Testis (tissue), 2 donors: ENCODE measurements at regions not wholly inside any gene's neighbourhood (a gene's known extent, or its start where the extent isn't known, plus 50 kb on each side); places are given as distances from the start of the nearest gene placed in this dataset.

Experiments
- DNase-seq: peaks from one replicate; pipeline ENCODE4 v3.0.0-alpha.2; 2019
- H3K27ac ChIP-seq, 2 donors: fragments of 200-600 bp; sonication (generic); one replicate each; pipeline ENCODE4 v1.5.1; 2019
- H3K27me3 ChIP-seq: fragments of 200-600 bp; sonication (generic); one replicate; pipeline ENCODE4 v1.5.1; 2019
- H3K36me3 ChIP-seq: fragments of 200-600 bp; sonication (generic); one replicate; pipeline ENCODE4 v1.5.1; 2017; ENCODE audit warnings: low read depth; ENCODE audit errors: missing control alignments
- H3K4me1 ChIP-seq: fragments of 200-600 bp; sonication (generic); one replicate; pipeline ENCODE4 v1.5.1; 2019
- H3K4me3 ChIP-seq, 2 donors: fragments of 200-600 bp; sonication (generic); one replicate each; pipeline ENCODE4 v1.5.1; 2017 to 2019
- H3K9me3 ChIP-seq: fragments of 200-600 bp; sonication (generic); one replicate; pipeline ENCODE4 v1.5.1; 2017
- POLR2A ChIP-seq: fragments of 450-650 bp; IDR thresholded peaks from one replicate; pipeline ENCODE4 v1.6.1; 2017; ENCODE audit warnings: antibody characterized with exemption, mild to moderate bottlenecking, moderate library complexity
- WGBS, 2 donors: methylation state at CpG; one replicate each; pipeline ENCODE4 v1.1.5; 2018; 5-methylcytosine and 5-hydroxymethylcytosine counted together
- intact Hi-C: fragments of 100-400 bp; cut with DNase I; formaldehyde crosslinking; loops from one replicate; pipeline ENCODE4 v1.15.1; 2023; ENCODE audit warnings: low total_unique reads
- TF ChIP-seq, protein P1 (sequence below), 3 experiments: fragments of 450-650 bp in 2 of 3; fragments of 200-600 bp in 1 of 3; sonication (generic) in 1 of 3; IDR thresholded peaks; one replicate each; pipeline ENCODE4 v1.5.1; 2016 to 2019; ENCODE audit warnings: antibody characterized with exemption in 3 of 3, mild to moderate bottlenecking in 2 of 3, moderate library complexity in 1 of 3

DNA sequence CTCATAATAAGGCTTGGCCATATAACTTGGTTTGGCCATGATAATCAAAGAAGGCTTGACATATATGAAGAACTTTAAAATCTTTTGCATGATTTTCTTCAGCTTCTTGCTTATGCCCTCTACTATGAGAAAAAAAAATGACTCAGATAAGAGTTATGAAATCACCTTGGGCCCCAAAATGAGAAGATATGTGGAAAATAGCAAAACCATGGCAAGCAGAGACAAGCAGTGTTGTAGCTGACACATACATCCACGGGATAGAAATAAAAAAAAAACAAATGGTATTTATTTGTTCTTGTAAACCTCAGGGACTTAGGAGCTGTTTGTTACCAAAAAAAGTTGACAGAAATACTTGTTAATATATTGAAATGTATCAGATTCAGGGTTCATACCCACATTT, 614.8 kb upstream of the BCHE start:
- Histone ChIP-seq H3K27me3 (no peaks in the 10 kb centered on the region), H3K27ac (no peak overlapping the region), H3K36me3 (no peaks in the 10 kb centered on the region), H3K4me1 (no peaks in the 10 kb centered on the region), H3K4me3 (no peak overlapping the region), H3K9me3 (no peaks in the 10 kb centered on the region)
- WGBS, 2 donors = 69 to 73% methylated on average over 1 of the region's 1 CpG
- DNase-seq = no peak
- TF ChIP-seq POLR2A = no peak
- TF ChIP-seq, protein P1, sequence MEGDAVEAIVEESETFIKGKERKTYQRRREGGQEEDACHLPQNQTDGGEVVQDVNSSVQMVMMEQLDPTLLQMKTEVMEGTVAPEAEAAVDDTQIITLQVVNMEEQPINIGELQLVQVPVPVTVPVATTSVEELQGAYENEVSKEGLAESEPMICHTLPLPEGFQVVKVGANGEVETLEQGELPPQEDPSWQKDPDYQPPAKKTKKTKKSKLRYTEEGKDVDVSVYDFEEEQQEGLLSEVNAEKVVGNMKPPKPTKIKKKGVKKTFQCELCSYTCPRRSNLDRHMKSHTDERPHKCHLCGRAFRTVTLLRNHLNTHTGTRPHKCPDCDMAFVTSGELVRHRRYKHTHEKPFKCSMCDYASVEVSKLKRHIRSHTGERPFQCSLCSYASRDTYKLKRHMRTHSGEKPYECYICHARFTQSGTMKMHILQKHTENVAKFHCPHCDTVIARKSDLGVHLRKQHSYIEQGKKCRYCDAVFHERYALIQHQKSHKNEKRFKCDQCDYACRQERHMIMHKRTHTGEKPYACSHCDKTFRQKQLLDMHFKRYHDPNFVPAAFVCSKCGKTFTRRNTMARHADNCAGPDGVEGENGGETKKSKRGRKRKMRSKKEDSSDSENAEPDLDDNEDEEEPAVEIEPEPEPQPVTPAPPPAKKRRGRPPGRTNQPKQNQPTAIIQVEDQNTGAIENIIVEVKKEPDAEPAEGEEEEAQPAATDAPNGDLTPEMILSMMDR (IDR thresholded peaks at IDR 0.05) = no peak
- intact Hi-C loops = no loop called here

DNA sequence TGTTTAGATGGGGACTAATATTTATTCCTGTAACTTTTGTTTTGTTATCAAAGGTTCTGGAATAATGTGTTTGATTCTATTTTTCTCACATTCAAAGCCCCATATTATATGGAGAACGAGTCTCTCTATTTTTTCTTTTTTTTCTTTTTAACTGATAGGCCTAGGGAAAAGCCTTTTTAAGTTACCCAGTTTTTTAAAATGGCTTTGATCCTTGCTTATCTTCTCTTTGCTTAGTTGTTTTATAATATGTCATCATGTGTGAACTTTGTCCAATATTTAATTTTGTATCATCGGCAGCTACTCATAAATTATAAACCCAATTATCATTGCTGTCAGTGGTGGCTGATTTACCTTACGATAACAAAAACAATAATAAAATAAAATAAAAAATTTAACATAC, 610.3 kb upstream of the BCHE start:
- H3K9me3 ChIP-seq = no peaks in the 10 kb centered on the region
- TF ChIP-seq, protein P1 (IDR thresholded peaks at IDR 0.05) = no peak
- TF ChIP-seq POLR2A = no peak
- H3K27ac ChIP-seq = peak overlapping the region in 1 of 2 donors; percentile 65
- DNase-seq = no peak
- H3K27me3 ChIP-seq = no peaks in the 10 kb centered on the region
- H3K36me3 ChIP-seq = no peaks in the 10 kb centered on the region
- peaks cover 16% of the 10 kb centered on the region for H3K4me1 ChIP-seq
- no peak overlapping the region for H3K4me3 ChIP-seq
- intact Hi-C loops = no loop called here
- 60 to 65% methylated on average over 3 of the region's 3 CpGs for WGBS, 2 donors

DNA sequence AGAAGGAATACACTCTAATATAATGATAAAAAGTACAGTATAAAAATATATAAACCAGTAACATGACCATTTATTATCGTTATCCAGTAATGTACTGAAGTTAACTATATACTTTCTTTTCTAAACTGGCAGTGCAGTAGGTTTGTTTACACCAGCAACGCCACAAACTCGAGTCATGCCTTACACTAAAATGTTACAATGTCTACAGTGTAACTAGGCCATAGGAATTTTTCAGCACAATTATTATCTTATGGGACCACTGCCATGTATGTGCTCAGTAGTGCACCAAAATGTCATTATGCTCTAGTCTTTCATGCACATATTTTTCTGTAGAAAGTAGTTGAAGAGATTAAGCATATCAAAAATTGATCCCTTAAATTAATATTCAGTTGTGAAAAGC, 609.8 kb upstream of the BCHE start:
- Histone ChIP-seq H3K27ac (peak overlapping the region; percentile 57 to 65), H3K9me3 (no peaks in the 10 kb centered on the region), H3K36me3 (no peaks in the 10 kb centered on the region), H3K27me3 (no peaks in the 10 kb centered on the region), H3K4me1 (peaks cover 16% of the 10 kb centered on the region), H3K4me3 (no peak overlapping the region)
- TF ChIP-seq, protein P1 (IDR thresholded peaks at IDR 0.05) = no peak
- intact Hi-C loops = no loop called here
- WGBS, 2 donors = 26 to 38% methylated on average over 3 of the region's 3 CpGs
- peak; percentile 67 for DNase-seq

DNA sequence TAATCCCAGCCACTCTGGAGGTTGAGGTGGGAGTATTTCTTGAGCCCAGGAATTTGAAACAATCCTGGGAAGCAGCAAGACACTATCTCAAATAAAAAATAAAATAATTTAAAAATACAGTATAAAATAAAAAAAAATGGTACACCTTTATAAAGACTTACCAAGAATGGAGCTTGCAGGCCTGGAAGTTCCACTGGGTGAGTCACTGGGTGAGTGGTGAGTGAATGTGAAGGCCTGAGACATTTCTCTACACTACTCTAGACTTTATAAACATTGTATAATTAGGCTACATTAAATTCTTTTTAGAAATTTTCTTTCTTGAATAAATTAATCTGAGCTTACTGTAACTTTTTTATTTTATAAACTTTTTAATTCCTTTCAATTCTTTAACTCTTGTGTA, 609.1 kb upstream of the BCHE start:
- no peaks in the 10 kb centered on the region for H3K36me3 ChIP-seq
- TF ChIP-seq, protein P1 (IDR thresholded peaks at IDR 0.05) = no peak
- no peak for TF ChIP-seq POLR2A
- H3K27ac ChIP-seq = peak overlapping the region; percentile 57 to 65
- no peak overlapping the region for H3K4me3 ChIP-seq
- H3K4me1 ChIP-seq = peaks cover 16% of the 10 kb centered on the region
- no peaks in the 10 kb centered on the region for H3K9me3 ChIP-seq
- DNase-seq = no peak
- intact Hi-C loops = no loop called here
- no peaks in the 10 kb centered on the region for H3K27me3 ChIP-seq

DNA sequence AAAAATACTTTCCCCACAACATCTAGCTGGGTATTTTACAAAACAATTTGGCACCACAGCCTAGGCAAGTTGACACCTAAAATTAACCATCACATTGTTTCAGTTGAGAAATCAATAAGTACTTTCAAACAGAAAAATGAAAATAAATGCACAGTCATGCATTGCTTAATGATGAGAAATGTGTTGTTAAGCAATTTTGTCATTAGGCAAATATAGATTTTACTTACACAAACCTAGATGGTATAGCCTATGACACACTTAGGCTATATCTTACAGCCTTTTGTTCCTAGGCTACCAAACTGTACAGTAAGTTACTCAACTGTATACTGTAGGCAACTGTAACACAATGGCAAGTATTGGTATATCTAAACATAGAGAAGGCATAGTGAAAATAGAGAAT, 608.6 kb upstream of the BCHE start:
- no peaks in the 10 kb centered on the region for H3K9me3 ChIP-seq
- H3K4me1 ChIP-seq = peaks cover 16% of the 10 kb centered on the region
- no peak for DNase-seq
- no peaks in the 10 kb centered on the region for H3K27me3 ChIP-seq
- TF ChIP-seq, protein P1 (IDR thresholded peaks at IDR 0.05) = no peak
- TF ChIP-seq POLR2A = no peak
- no peak overlapping the region for H3K4me3 ChIP-seq
- peak overlapping the region; percentile 57 to 65 for H3K27ac ChIP-seq
- intact Hi-C loops = no loop called here
- H3K36me3 ChIP-seq = no peaks in the 10 kb centered on the region
